ENCODE measurements at regions not wholly inside any gene's neighbourhood (a gene's known extent, or its start where the extent isn't known, plus 50 kb on each side); places are given as distances from the start of the nearest gene placed in this dataset.
A peak's percentile ranks its signal among the peaks of the same experiment; 100 is the strongest.

DNA sequence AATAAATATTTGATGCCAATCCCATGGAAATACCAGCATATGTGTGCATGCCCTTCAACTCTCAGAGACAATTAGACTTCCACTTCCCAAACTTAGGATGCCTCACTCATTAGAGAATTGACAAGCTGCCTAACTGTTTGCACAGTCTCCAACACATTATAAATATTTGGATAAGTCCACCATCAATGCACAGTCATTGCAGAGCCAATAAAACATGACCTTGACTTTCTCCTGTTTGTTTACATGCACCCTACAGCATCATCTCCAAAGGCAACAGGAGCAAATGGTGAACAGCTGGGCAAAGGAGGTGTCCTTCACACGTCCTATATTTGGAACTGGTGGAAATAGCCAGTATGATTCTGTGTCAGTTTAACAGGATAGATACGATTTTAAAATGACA, 804.4 kb upstream of the RBFOX1 start:
- DNase-seq, result no peak
- intact Hi-C loops (cut with DNase I), result no loop called here

DNA sequence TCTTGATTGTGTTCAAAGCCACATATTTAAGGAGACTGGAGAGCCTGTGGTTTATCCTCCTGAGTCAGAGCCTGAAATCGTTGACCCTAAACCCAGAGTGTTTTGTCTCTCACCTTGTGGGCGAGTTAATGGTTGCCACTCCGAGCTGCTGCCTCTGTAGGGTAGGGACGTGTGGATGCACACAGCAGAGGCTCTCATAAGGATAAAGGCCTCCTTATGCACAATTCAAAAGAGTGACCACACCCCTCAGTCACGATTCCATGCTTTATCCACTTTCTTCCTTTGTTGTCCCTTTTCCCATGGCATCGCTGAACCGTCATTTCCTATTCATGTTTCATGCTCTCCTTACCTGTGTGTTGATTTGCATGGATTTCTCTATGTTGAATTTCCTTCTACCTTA, 805.0 kb upstream of the RBFOX1 start:
- DNase-seq, result no peak
- intact Hi-C loops (cut with DNase I), result no loop called here

DNA sequence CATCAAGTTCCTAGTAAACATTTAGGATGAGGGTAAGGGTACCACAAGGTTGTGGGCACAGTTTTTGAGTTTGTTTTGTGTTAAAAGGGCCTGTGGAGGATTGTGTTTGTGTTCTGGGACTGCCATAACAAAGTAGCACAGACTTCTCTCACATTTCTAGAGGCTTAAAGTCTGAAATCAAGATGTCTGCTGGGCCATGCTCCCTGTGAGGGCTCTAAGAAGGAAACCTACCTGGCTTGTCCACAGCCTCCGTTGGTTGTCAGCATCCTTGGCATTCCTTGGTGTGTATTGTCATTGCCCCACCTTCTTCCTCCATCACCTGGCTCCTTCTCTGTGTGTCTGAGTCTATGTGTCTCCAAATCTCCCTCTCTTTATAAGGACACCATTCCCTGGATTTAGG, 808.1 kb upstream of the RBFOX1 start:
- DNase-seq, result no peak
- intact Hi-C loops (cut with DNase I), result no loop called here

DNA sequence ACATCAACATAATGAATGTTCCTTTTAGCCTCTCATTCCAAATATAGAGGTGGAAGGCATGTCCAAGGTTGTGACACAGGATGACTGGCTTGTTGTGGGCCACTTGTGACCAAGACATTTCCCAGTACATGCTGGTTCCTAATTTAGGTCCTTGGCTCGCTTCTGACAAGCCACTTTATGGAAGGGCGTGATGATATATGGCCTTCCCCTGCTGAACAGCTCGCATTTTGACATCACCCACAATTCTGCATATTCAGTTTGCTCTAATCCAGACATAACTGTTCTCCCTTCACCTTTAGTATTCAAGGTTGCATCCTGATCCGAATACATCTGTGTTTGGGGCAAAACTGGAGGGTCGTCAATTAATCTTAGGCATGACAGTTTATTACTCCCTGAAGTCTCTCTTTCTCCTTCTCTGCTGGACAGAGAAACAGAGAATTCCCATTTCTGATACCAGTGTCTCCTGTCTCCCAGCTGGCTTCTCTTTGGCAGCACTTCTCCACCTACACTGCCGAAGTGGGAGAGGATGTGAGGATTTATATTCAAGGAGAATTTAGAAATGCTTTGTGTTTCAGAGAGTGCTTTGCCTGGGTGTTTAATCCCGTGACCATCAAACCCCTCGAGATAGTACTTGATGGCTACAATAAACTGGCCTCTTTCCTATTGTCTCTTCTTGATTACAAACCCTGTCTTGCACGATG, 815.5 kb upstream of the RBFOX1 start:
- intact Hi-C loops (cut with DNase I), result no loop called here

DNA sequence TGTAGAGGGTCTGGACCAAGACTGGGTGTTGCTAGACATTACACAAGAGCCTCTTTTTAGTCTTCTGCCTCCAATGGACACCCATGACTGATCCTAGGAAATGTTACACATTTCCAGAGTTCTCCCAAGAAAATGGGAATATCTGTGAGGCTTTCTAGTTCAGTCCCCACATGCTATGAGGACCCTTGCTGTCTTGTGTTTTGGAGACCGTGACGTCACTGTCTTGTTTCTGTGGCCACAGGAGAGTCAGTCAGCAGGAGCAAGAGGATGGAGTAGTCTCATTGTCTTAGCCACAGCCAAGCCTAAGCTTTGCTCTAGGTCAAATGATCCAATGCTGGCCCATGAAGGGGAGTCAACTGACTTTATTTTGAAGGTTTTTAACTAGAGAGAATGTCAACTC, 820.1 kb upstream of the RBFOX1 start:
- no peak for DNase-seq
- intact Hi-C loops (cut with DNase I), result no loop called here

More for the DNA sequence above, 815.5 kb upstream of the RBFOX1 start:
- peak in 17 of 42 donors; percentile 9 to 54 (median 16) for DNase-seq

DNA sequence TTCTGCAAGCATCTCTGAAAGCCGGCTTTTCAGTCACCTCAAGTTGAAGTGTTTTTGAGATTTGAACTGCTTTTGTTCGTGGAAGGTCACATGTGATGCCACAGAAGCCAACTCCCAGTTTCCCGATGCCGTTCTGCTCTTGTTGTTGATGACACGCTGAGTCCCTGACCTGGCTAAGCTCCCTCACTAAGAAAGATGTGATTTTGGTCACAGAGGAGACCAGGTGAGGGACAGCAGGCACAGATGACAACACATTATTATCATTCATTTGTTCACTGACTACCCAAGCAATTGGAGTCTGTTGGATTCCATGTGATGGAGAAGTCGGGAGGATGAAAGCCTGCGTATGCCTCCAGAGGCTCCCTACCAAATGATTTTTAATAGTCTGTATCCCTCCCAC, 822.4 kb upstream of the RBFOX1 start:
- intact Hi-C loops (cut with DNase I), result no loop called here
- DNase-seq, result no peak

DNA sequence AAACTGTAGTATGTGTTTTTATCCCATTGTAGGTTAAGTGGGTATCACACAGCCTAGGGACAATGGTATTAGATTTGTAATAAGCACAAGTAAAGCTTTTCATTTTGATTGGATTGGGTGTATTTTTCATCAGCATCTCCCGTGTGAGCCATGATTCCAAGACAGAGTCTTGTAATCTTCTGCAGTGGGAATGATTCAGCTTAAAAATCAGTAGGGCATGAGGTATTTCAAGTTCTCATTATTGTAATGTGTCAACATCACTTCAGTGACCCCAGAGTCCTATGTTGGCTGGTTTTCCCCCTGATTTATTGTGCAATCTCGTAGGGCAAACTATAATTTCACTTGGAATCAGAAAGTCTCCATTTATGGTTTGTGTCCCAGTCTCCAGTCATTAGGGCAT, 833.2 kb upstream of the RBFOX1 start:
- intact Hi-C loops (cut with DNase I), result no loop called here
- DNase-seq, result no peak

DNA sequence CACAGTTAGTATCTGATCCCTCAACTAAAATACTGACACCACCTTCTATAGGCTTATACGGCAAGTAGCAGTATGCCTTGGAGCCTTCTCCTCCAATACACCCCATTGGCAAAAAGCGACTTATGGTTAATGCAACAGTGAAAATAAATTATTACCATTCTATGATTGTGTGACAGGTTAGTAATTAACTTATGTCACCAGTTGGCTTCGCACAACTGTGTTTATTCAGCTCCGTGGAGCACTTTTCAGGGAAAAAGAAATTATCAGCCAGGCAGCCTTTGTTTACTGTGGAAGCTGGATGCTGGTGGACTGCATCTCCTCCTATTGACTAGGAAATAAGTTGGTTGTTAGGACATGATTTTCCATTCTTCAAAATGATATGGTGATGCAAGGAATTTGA, 833.8 kb upstream of the RBFOX1 start:
- DNase-seq, result no peak
- intact Hi-C loops (cut with DNase I), result no loop called here

DNA sequence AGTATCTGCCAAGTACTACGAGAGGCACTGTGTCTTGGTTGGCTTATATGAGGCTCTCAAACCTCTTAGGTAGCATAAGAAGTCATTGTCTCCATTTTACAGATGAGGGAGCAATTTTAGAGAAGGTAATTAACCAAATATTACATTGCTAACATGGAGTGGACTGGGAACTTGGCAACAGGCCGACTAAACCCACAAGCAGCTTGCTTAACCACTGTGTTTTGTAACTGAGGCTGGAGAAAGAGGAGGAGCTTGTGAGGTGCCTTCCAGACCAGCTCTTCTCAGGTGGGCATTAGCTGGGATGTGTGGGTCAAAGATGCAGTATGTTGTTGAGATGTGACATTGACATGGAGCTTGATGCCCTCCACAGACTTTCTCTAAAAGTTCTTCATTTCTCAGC, 835.6 kb upstream of the RBFOX1 start:
- no peak for DNase-seq
- intact Hi-C loops (cut with DNase I), result no loop called here

DNA sequence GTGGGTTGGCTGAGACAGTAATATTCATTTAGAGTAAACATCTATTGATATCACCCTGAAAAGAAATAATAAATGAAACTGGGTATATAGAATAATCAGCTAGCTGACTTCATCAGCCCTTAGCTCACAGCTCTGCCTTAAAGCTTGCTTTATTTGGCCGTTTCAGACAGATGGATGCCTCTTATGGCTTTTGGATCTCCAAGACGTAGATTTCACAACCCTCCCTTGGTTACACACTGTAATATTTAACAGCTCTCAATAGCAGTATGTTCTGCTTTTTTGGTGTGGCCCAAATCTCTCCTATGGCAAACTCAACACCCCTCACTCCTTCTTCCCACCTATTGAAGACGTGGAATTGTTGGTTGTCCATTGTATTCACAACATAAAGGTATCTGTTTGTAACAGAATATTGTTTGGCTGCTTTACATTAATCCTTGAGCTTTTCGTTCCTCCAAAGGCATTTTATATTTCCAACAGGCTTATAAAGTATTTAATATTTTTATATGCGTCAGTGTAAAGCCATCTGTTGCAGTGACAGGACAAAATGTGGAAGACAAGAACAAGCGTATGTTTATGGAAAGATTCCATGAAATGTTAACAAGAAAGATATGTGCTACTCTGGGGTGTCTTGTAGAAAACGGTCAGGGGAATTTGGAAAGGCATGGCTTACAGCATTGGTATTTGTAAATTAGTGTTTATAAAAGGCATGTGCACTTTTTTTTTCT, 837.0 kb upstream of the RBFOX1 start:
- intact Hi-C loops (cut with DNase I), result no loop called here
- DNase-seq, result no peak

DNA sequence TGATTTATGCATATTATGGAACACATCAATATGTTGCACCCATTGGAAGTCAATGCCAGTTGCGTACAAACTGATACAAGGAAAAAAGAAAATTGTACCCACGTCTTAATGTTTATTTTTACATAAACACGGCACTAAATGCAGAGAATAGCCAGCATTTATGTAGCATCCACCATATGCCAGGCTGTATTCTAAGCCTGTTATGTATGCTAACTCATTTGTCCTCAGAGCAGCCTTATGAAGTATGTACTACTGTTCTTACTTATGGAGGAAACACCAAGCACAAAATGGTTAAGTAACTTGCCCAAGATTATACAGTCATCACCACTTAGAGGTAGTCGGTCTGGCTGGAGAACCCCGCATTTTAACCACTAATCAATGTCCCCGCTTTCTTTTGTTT, 837.9 kb upstream of the RBFOX1 start:
- intact Hi-C loops (cut with DNase I), result no loop called here
- DNase-seq, result no peak

DNA sequence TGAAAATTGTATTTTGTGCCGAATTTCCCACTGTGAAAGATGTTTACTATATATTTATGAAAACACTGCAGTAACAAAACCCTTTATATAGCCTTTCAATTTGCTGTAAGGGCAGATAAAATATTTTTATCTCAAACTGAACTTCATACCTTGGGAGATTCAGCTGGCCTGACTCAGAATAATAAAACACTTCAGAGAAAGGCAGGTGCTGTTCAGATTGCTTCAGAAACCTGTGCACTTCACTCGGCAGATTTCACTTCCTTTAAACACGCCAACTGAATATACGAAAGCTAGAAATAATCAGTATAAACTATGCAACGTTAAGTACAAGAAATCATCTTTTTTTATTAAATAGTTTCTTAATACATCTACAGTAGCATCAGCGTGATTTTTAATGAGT, 839.1 kb upstream of the RBFOX1 start:
- intact Hi-C loops (cut with DNase I), result no loop called here
- DNase-seq, result no peak

DNA sequence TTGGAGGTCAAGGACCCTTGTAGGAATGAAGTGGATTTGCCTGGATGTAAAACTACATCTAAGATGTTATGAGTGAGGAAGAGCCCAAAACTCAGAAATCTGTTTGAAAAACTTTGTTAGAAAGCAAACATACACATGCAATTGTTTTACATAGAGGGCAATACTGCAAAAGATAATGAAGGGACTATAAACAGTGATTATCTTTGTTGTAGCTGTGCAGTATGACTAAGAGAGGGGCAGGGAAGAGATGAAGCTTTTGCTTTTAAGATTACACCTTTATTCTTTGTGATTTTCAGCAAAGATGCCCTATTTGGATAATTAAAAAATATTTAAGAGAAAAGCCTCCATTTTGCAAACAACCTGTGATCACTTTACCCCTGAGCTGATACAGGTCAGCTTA, 839.9 kb upstream of the RBFOX1 start:
- intact Hi-C loops (cut with DNase I), result no loop called here
- no peak for DNase-seq

DNA sequence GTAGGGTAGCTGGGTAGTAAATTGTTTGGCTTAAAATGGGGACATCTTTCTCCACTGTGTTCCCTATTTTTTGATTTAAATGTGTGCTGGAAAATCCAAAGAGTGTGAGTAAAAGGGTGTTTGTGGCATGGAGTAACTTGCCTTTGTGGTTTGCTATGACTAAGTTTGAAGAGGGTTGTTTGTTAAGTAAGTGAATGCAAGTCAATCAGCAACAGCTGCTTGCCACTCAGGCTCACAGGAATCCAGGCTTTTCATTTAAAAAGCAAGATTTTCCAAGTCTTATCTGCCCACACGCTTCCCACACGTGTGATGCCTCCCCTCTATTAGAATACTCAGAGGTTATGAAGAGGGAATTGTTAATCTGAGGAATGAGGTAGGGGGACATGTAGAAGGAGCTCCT, 847.7 kb upstream of the RBFOX1 start:
- intact Hi-C loops (cut with DNase I), result no loop called here
- DNase-seq, result peak in 27 of 42 donors; percentile 1 to 67 (median 28)

DNA sequence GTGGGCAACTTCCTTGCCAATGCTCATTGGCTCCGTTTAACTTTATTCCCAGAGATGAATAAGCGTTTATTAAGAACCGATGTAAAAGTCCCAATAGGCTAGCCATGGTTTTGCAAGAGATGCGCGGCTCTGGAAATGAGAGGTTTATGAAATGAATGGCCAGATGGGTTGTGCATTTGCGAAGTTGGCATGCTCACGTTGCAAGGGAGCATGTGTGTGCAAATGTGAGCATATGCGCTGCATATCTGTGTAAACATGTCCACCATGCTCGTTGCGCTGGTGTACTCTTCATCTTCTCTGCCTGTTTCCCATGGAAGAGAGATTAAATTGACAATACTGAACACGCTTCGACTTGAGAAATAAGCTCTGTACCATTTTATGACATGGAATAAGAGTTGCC, 848.6 kb upstream of the RBFOX1 start:
- intact Hi-C loops (cut with DNase I), result no loop called here
- DNase-seq, result peak in 3 of 42 donors; percentile 7 to 27 (median 15)

DNA sequence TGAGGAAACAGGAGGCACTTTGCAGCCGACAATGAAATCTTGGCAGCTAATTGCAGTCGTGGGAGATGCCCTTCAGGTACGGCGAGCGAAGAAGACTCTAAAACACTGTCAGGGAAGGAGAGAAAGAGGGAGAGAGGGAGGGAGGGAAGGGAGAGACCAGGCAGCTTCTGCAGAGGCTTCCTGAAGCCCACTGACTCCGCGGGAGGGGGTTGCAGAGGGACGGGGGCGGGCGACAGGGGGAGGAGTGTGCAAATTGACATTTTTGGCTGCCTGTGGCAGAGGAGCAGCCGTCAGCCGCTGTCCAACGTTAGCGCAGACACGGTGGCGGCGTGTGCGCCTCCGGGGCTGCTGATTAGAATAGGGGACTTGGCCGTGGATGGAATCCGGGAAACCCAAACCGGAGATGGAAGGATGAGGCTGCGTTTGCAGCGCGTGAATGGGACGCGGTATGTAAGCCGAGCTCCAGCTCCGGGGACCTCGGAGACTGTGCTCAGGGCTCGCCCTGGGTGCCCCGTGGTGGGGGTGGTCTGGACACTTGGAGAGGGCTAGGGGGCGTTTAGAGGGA, 849.1 kb upstream of the RBFOX1 start:
- DNase-seq, result peak in 35 of 42 donors; percentile 1 to 48 (median 20)
- intact Hi-C loops (cut with DNase I), result no loop called here

DNA sequence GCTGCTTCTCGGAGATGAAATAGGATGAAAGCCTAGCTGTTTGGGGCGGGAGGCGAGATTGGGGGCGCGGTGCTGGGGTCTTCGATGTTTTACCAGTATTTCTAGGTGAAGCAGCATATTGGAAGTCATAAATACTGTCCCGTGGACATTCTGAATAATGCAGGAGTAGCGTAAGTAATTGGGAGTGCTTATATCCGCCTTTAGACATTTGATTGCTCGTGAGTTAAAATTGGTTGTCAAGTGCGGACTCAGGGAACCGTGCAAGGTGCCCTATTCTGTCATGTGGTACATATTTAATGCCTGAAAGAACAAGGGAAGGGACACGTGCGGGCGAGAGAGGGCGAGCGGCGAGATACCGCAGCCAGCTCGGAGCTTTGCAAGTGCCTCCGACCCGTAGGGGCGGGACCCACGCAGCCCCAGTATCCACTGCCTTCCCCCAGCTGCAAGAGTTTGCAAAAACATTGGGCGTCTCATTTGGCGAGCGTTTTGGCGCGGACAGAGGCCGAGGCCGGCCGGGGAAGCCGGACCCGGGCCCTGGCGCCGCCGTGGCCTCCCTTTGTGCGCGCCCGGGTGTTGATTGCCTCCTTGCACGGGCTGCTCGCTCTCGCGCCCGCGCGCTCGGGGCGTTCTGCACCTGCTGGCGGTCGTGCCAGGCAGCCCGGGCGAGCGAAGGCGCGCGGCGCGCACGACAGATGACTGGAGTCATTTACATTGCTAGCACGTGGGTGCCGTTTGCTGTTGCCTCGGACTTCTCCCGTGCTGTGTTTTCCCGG, 849.8 kb upstream of the RBFOX1 start:
- intact Hi-C loops (cut with DNase I), result no loop called here
- peak in 41 of 42 donors; percentile 42 to 85 (median 70) for DNase-seq

DNA sequence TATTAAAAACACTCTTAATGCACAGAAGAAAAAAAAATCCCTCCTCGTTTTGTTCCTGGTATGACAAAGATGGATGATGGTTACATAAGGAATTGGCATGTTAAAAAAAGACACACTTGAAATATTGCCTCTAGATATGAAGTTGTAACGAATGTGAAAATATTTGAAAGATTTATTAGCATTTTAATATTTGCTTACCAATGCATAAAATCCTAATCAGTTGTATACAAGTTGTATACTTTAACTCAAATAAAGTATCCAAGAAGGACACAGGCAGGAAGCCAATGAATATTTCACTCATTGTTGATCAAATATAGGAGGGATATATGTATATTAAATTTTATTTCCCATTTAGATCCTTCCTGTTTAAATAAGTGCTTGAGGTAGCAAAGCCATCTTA, 850.8 kb upstream of the RBFOX1 start:
- no peak for DNase-seq
- intact Hi-C loops (cut with DNase I), result no loop called here

DNA sequence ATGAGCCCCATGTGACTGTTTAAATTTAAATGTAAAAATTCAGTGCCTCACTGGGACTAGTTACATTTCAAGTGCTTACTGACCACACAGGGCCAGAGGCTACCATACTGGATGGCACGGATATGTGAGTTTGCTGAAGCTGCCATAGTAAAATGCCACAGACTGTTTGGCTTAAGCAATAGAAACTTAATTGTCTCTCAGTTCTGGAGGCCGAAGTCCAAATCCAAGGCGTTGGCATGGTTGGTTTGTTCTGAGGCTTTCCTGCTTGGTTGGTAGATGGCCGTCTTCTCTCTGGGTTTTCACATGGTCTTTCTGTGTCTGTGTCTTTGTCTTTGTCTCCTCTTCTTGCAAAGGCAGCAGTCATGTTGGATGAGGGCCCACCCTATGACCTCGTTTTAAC, 878.9 kb upstream of the RBFOX1 start:
- DNase-seq, result no peak
- intact Hi-C loops (cut with DNase I), result no loop called here
